HL-60/S4 (cell line): ENCODE measurements at regions not wholly inside any gene's neighbourhood (a gene's known extent, or its start where the extent isn't known, plus 50 kb on each side); places are given as distances from the start of the nearest gene placed in this dataset.

Source experiments
- in situ Hi-C: fragments of 300-500 bp; cut with MboI; formaldehyde crosslinking; loops from 2 replicates; pipeline ENCODE4 v1.14.3; 2022; ENCODE audit warnings: low sequenced_read_pairs

DNA sequence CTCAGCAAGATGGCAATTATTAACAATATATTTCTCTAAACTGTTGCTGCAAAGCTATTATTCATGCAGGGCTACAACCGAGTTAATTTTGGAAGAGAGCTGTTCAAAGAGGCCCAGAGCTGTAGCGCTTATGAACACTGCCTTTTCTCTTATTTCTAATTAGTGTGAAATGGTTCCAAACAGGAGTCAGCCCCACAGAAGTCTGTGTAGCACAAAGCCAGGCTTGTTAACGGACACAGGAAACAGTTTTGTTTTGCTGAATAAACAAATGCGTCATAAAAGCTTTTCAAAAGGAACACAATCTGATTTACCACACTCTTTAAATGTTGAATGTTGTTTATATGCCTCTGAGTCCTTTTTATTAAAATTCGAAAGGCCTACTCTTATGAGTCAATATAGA is 396.5 kb downstream of the ANXA1 start:
- in situ Hi-C loops, result no loop called here

DNA sequence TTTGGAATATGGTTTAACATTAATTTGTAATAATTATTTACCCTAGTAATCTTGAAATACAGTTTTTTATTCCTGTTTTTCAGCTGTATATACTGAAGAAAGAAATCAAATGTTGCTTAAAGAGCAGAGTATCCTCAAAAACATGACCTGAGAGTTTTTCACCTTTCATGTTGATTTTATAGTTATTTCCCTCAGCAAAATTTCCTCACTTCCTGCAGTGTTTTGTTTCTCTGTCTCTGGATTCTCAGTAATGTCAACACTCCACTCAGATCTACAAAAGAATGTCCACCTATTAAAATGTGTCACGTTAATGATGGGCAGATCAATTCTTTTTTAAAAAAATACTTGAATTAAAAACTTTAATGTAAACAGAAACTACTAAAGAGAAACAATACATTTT is 398.3 kb downstream of the ANXA1 start:
- in situ Hi-C loops, result no loop called here

DNA sequence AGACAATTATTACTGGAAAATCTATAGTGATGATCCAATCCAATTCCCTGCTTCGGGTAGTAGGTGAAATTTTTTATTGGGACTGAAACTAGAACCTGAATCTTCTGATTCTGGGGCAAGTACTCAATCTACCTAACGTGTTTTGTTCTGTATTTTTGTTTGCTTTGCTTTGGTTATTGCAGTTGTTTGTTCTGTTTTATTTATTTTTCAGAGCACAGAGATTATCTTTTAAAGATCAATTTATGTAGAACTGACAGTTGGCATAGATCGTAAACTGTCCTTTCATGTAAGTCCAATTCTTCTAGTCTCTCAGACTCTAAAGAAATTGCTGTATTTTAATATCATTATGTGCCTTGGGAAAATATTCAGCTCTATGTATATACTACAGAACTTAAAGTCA is 401.6 kb downstream of the ANXA1 start:
- in situ Hi-C loops, result no loop called here

DNA sequence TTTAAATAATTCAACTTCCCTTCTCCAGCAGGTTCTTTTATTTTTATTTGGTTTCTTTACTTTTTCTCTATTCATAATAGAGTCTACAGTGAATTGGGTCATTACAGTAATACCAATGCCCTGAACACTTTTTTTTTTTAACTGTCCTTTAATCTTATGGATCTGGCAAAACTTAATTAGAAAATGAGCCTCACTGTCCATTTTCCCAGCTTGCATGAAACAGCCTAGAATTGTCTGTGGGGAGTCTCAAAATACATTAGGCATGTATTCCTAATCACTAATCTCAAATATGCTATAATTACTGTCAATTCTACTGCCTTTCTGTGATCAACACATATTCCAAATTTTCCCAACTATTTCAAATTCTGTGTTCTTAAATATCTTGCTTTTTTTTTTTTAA is 406.8 kb downstream of the ANXA1 start:
- in situ Hi-C loops, result no loop called here

DNA sequence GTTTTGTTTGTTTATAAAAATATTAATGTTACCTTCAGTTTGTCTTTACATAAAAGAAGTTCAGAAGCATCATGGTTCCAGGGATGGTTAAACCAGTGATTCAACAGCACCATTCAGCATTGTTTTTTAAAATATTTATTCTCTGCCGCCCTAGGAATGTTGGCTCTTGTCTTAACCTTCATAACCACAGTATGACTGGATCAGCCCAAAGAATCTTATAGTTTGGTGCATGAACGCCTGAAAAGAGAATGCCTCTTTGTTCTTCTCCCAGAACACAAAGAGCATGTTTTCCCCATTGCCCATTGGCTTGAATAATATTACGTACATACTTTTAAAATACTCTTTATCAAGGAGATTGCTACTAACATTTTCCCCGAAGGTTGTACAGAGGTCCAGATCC is 413.4 kb downstream of the ANXA1 start:
- in situ Hi-C loops, result no loop called here

DNA sequence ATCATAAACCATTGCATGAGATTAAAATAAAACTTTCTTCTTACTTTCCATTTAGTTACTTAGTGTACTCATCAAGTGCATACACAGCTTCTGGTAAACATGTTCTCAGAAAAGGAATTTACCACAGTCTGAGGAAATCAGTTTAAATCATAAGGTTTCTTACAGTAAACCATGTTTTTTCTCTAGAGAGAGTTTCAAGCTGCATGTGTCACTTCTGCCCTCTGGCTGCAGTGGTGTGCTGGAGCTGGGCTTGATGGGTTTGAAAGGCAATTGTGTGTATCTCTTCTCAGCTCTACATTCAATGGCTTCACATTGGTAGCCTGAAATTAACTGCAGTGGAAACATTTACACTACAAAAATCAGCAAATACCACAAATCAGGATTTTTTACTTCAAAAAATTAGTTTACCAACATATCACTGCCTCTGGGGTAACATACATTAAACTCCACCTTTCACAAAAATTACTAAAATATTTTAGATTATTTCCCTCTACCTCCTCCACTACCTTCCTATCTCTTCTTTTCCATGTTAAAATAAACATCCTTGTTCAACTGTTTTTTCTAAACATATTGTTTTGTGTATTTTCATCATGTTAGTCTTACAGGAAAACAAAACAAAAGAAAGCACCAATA is 414.3 kb downstream of the ANXA1 start:
- in situ Hi-C loops, result no loop called here

DNA sequence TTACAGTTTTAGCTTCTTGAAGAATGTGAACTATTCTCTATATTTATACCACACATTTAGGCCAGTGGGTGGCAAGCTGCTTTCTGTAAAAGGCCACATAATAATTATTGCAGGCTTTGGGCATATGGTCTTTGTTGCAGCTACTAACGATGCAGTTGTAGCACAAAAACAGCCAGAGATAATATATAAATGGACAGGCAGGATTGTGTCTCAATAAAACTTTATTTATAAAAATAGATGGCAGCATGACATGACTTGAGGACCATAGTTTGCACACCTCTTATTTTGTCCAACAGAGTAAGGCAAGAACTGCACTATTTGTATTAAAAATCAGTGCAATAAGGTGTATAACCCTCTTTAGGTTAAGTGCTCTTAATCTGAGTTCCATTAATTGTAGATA is 415.0 kb downstream of the ANXA1 start:
- in situ Hi-C loops, result no loop called here

DNA sequence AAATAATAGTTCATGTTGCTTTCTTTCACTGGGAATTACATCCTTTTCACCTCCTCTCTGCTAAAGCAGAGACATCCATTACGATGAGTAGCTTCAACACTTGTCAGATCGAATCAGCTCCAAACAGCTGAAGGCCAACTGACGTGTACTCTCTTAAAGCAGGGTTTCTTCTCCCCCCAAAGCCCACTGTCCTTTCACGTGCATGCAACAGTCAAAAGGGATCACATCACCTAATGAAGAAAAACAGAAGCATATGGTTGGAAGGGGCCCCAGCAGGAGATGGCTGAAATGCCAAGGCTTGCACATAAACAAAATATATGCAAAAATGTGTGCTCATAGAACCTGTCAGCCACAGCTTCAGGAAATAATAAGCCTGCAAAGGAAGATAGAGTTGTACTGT is 421.6 kb downstream of the ANXA1 start:
- in situ Hi-C loops, result no loop called here

DNA sequence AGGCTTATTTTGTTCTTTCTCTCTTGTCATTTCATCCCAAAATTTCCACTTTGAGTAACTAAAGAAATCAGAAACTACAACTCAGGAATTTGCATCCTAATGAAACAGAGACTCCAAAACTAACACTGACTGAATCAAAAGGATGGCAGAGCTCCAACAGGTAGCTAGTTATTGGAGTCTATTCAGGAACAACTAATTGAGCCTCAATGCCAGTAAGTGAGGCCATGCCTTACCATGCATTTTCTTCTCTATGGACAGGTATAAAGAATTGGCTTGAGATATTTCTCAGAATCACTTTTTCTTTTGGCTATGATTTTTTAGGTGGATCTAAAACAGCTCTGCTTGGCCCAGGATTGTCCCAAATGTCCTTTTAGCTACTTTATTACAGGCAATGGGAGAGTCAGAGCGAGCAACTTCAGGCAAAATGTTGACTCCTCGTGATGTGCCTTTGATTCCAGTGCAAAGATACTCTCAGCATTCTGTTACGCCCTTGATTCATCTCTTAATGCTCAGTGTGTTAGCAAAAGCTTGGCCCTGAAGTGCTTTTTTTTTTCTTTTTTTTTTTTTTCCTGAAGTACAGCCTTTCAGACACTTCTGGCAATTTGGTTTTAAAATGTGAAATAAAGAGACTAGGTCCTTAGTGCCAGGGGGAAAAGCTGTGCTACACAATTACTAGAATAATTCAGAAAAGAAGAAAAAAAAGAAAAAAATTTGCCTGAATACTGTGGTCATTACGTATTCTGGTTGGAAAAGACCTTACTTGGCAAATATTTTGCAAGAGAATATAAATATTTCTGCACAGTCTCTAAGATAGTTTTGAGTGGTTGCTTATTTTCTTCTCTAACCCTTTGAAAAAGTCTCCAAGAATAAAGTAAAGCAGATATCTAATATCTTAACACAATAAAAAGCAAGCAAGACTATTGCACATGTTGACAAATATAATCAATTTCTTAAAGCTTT is 423.7 kb downstream of the ANXA1 start:
- in situ Hi-C loops, result loop anchor here (25.0 kb wide), 1 partner anchor 113 kb away; no protein-coding TSS in a partner anchor

DNA sequence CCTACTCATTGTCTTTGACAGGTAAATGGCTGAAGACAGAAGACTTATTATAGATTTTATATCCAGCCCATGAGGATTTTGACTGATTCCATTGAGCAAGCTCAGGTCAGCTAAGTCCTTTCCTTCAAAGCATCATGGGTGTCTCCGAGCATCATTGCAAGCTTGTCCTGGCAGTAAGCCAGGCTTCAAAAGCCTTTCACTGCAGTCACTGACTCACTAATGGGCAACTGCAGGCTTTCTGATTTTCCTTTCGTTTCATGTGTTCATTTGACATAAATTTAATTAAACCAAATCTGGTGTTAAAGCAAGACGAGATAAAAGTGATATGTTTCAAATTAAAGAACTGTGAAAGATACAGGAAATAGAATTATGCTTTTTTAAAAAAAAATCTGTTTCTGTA is 426.2 kb downstream of the ANXA1 start:
- in situ Hi-C loops, result loop anchor here (25.0 kb wide), 1 partner anchor 116 kb away; no protein-coding TSS in a partner anchor

DNA sequence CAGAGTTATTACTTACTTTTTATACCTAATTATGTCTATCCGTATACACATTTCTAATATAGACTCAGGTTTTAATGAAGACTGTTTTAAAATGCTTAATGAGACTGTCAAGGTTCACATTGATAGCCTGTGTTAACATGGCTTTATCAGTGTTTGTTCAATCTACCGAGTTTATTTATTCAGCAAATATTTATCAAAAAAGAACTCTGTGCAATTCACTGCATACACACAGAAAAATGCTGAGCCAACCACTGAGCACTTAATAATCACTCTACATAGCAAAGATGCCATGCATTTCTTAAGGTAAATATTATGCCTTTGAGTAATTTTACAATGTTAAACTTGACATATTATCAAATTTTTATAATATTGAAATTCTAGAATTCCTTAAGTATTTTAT is 428.2 kb downstream of the ANXA1 start:
- in situ Hi-C loops, result loop anchor here (25.0 kb wide), 1 partner anchor 118 kb away; no protein-coding TSS in a partner anchor

DNA sequence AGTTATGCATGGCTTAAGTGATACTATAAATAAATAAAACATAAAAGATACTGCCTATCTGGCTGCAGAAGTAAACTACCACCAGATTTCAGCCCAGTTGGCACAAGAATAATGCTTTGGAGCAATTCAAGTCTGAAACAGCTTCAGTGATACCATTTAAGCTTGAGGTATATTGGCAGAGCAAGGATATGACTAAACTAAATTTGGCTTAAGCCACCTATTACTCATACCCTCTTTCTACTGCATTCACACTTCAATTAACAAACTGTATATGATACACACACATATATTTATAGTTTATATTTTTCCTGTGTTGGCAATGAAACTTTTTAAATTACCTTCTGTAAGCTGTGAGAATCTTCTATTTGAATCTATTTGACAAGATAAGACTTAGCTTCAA is 431.9 kb downstream of the ANXA1 start:
- in situ Hi-C loops, result loop anchor here (25.0 kb wide), 1 partner anchor 121 kb away; no protein-coding TSS in a partner anchor

DNA sequence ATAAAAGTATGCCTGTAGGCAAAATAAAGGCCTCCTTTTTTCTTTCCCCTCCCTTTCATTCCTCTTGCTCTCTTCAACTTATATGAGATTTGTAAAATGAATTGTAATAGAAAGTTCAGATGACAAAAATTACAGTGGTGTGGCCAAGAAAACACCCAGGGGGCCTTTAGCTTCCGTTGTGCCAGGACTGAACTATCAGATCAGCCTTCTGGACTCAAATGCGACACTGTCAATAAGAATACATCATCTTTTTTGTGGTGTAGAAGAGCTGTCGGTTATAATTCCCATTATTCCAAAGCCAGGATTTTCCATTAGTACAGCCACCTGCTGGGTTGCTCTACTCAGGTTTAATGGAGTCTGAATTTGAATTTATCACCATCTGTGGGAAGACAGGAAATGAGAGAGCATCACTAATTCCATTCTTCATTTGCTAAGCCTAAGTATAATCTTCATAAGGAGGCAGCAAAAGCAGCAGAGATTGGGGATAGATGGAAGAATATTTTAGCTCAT is 443.4 kb downstream of the ANXA1 start:
- in situ Hi-C loops, result loop anchor here (25.0 kb wide), 1 partner anchor 133 kb away; no protein-coding TSS in a partner anchor

DNA sequence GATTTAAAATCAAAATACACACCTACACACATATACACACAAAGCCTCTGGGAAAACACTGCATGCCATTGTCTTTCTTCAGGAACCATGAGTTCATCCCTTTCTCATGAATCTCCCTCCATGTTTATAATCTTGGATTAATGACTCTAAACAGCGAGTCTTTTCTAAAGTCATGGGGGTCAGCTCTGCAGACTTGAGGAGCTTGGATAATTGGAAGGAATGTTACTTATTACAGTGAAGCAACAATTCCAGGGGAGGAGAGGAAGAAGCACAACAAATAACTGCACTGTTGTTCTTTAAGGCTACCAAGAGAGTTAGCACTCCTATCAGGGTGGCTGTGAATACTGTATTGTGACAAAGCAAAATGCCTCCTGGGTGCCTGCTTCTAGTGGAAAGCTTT is 444.7 kb downstream of the ANXA1 start:
- in situ Hi-C loops, result loop anchor here (25.0 kb wide), 1 partner anchor 134 kb away; no protein-coding TSS in a partner anchor

DNA sequence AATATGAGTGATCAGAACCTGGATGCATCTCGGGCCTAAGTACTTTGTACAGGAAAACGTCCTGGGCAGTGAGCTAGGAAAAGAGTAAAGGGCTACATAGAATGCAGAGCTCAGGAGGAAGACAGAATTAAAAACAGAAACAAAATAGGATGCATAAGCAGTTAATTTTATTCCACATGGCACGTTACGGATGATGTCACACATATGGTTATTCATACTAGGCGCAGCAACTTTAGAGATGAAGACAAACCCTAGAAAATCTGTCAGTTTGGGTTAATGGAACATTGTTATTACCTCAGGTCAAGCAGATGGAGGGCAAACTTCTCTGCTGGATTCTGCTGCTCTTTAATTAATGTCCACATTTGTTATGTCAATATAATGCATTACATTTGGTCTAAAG is 445.4 kb downstream of the ANXA1 start:
- in situ Hi-C loops, result loop anchor here (25.0 kb wide), 1 partner anchor 135 kb away; no protein-coding TSS in a partner anchor

DNA sequence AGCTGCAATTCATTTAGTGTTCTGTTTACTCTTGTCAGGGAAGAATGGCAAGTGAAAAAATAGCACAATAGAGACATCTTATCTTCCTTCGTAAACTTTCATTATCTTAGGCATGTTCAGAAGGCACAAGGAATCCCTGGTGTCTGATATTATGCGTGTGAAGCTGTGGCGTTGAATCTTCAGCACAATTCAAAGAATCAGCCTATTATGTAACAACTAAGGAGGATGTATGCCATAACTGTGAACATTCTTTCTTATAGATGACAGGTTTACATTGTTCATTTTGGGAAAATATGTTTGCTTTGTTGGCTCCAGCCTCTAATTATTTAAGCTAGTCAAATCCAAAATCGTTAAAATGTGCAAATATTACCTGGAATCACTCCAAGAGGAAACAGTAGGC is 446.1 kb downstream of the ANXA1 start:
- in situ Hi-C loops, result loop anchor here (25.0 kb wide), 1 partner anchor 135 kb away; no protein-coding TSS in a partner anchor

DNA sequence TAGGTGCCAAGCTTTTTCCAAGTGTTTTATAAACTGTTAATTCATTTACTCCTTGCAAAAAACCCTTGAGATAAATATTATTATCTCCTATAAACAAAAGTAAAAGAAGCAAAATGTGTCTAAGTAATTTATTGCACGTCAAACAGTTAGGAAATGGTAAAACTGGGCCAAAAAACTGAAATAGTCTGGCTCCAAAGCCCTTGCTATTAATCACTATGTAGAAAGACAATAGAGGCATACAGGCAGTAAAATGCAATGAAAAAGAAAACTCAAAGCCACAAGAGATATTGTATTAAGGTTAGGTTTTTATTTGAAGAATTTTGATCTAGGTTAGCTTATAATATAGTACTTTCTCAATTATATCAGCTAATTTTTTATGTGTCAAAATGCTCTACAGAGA is 457.7 kb downstream of the ANXA1 start:
- in situ Hi-C loops, result no loop called here

DNA sequence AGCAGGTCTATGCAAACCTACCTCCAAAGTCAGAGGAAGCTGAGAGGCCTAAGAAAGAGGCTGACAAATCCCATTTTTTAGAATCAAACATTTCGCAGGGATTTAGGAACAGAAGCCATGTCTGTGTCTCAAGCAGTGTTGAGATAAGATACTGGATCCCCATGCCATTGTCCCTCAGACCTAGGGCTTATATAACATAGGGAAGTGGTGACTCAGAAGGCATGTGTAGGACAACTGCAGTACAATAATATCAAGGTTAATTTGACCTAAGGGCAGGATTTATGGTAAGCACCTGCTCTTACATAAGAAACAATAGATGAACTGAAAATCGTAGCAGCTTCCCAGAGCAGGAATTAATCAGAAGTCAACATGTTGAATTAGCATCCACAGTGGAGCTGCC is 459.4 kb downstream of the ANXA1 start:
- in situ Hi-C loops, result no loop called here

DNA sequence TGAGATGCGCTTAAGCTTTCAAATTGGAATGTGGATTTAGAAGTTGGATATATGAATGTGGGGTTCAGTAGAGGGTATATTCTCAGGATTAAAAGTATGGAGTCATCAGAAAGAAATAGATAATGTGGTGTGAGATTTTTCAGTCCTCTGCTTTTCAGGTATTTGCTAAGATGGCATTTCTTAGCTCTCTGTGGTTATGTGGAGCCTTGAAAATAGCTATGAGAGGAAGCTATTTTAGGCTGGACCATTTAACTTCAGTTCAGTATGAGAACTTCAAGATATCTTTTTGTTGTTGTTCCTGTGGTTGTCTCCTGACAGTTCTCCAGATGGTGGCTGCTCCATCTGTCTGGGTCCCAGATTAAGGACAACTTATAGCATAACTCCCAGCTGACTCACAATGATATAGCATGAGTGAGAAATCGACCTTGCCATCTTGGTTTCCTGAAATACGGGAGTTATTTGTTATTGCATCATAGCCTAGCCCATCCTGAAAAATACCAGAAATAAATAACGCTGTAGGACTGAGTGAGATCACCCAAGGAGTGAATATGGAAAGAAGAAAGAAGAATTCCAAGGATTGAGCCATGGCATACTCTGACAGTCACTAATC is 461.5 kb downstream of the ANXA1 start:
- in situ Hi-C loops, result no loop called here

DNA sequence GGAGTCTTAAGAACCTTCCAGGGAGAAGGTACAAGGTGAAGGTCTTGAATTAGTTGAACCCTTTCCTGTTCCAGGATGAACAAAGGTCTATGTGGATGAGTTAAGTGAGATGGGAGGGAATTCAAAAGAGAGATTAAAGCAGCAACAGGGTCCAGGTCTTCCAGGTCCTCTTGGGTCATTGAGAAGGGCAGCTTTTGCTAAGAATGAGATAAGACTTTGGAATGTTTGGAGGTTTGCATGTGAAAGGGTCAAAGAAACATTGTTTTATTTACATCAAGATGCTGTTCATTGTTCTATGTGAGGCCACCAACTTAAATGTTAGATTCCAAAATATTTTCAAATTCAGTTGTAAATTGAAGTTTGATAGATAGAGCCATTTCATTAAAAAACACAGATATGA is 463.9 kb downstream of the ANXA1 start:
- in situ Hi-C loops, result no loop called here

DNA sequence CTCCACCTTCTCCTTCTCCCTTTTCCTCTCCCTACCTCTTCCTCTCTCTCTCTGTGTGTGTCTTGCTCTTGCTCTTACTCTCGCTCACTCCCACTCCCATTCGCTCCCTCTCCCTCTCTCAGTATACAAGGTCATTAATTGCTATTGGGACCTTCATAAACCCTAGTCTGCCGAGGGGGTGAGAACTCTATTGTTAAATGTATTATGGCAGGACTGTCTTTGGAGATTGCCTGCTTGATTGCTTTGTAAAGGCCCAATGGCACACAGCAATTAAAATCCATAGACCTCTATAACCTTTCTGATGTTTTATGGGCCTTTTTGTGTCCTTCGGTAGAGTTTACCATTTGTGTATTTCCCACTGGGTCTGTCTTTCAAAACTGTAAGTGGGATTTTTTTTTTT is 465.9 kb downstream of the ANXA1 start:
- in situ Hi-C loops, result no loop called here
